Thoracic aorta (tissue), 2 donors: ENCODE measurements at regions not wholly inside any gene's neighbourhood (a gene's known extent, or its start where the extent isn't known, plus 50 kb on each side); places are given as distances from the start of the nearest gene placed in this dataset.

ENCODE experiments used
- ATAC-seq: fragments of 150-250 bp; one replicate; pipeline ENCODE4 v1.8.0; 2017; ENCODE audit warnings: low read depth; ENCODE audit not compliant: insufficient number of reproducible peaks, low FRiP score
- DNase-seq: peaks from one replicate; pipeline ENCODE4 v3.0.0-alpha.2; 2020; ENCODE audit warnings: low spot score
- H3K27ac ChIP-seq, 2 donors: fragments of 200-600 bp; sonication (generic); 1 replicate in 1 of 2; 2 replicates in 1 of 2; pipeline ENCODE4 v1.5.1; 2016; ENCODE audit warnings: mild to moderate bottlenecking in 2 of 2, moderate library complexity in 2 of 2
- H3K27me3 ChIP-seq: fragments of 200-600 bp; sonication (generic); replicated peaks from 2 replicates; pipeline ENCODE4 v1.6.0; 2016; ENCODE audit warnings: mild to moderate bottlenecking; ENCODE audit not compliant: insufficient read depth
- H3K36me3 ChIP-seq: fragments of 200-600 bp; sonication (generic); one replicate; pipeline ENCODE4 v1.5.1; 2016
- H3K4me1 ChIP-seq, 2 donors: fragments of 200-600 bp; sonication (generic); 1 replicate in 1 of 2; 2 replicates in 1 of 2; pipeline versions ENCODE4 v1.5.1 to v1.6.0; 2016; ENCODE audit warnings: low read depth in 2 of 2, mild to moderate bottlenecking in 1 of 2; ENCODE audit not compliant: control insufficient read depth in 1 of 2
- H3K4me3 ChIP-seq: fragments of 200-600 bp; sonication (generic); 2 replicates; pipeline ENCODE4 v1.5.1; 2016; ENCODE audit warnings: mild to moderate bottlenecking
- H3K9me3 ChIP-seq: fragments of 200-600 bp; sonication (generic); 2 replicates; pipeline ENCODE4 v1.5.1; 2016
- TF ChIP-seq, protein P1 (sequence below): fragments of 200-600 bp; sonication (generic); IDR thresholded peaks from one replicate; pipeline ENCODE4 v1.5.1; 2019; ENCODE audit warnings: antibody characterized with exemption

GRCh38 chr4:153068751-153069150 lies 132.6 kb downstream of the FHDC1 start:
- Histone ChIP-seq H3K4me1 (no peaks in the 10 kb centered on the region), H3K27me3 (no peaks in the 10 kb centered on the region), H3K27ac (no peak overlapping the region), H3K36me3 (no peaks in the 10 kb centered on the region), H3K4me3 (no peak overlapping the region), H3K9me3 (no peaks in the 10 kb centered on the region)
- TF ChIP-seq, protein P1, sequence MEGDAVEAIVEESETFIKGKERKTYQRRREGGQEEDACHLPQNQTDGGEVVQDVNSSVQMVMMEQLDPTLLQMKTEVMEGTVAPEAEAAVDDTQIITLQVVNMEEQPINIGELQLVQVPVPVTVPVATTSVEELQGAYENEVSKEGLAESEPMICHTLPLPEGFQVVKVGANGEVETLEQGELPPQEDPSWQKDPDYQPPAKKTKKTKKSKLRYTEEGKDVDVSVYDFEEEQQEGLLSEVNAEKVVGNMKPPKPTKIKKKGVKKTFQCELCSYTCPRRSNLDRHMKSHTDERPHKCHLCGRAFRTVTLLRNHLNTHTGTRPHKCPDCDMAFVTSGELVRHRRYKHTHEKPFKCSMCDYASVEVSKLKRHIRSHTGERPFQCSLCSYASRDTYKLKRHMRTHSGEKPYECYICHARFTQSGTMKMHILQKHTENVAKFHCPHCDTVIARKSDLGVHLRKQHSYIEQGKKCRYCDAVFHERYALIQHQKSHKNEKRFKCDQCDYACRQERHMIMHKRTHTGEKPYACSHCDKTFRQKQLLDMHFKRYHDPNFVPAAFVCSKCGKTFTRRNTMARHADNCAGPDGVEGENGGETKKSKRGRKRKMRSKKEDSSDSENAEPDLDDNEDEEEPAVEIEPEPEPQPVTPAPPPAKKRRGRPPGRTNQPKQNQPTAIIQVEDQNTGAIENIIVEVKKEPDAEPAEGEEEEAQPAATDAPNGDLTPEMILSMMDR = no peak
- ATAC-seq = no peak
- DNase-seq = no peak

DNA sequence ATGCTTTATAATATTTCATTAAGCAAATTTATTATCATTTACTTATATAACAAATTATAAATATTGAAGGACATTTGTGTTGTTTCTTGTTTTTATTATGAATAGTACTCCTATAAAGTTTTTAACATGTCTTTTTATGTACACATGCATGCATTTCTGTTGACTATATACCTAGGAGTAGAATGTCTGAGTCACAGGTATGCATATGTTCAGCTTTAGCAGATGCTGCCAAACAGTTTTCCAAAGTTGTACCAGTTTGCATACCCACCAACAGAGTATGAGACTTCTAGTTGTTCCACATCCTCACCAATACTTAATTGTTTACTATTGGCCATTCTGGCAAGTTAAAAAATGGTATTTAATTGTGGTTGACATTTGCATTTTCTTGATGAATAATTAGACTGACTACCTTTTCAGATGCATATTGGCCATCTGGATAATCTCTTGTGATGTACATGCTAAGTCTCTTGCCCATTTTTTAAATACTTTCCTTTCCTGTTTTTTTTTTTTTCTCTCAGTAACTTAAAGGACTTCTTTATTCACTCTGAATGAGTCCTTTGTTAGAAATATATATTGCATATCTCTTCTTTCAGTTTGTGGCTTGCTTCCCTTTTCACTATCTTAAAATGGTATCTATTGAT lies 132.2 kb upstream of the TRIM2 start:
- ATAC-seq (no peak), DNase-seq (no peak)
- no peaks in the 10 kb centered on the region for H3K9me3 ChIP-seq
- no peak overlapping the region for H3K4me3 ChIP-seq
- H3K36me3 ChIP-seq = no peaks in the 10 kb centered on the region
- no peak overlapping the region for H3K27ac ChIP-seq
- TF ChIP-seq, protein P1 = no peak
- no peaks in the 10 kb centered on the region for H3K27me3 ChIP-seq
- H3K4me1 ChIP-seq = no peaks in the 10 kb centered on the region

- Histone ChIP-seq H3K36me3 (no peaks in the 10 kb centered on the region), H3K4me3 (no peak overlapping the region), H3K4me1 (no peaks in the 10 kb centered on the region), H3K27me3 (no peaks in the 10 kb centered on the region), H3K27ac (no peak overlapping the region), H3K9me3 (no peaks in the 10 kb centered on the region)
- DNase-seq (no peak), ATAC-seq (no peak)
- TF ChIP-seq, protein P1 = no peak
Observed at GRCh38 chr4:153072661-153073060, 131.6 kb upstream of the TRIM2 start.

GRCh38 chr4:153074486-153074885 lies 129.8 kb upstream of the TRIM2 start:
- ATAC-seq = no peak
- Histone ChIP-seq H3K36me3 (no peaks in the 10 kb centered on the region), H3K27me3 (no peaks in the 10 kb centered on the region), H3K27ac (no peak overlapping the region), H3K9me3 (no peaks in the 10 kb centered on the region), H3K4me3 (no peak overlapping the region), H3K4me1 (no peaks in the 10 kb centered on the region)
- TF ChIP-seq, protein P1 = no peak
- no peak for DNase-seq

GRCh38 chr4:153074936-153075630 lies 129.2 kb upstream of the TRIM2 start:
- no peaks in the 10 kb centered on the region for H3K9me3 ChIP-seq
- H3K27ac ChIP-seq = no peak overlapping the region
- no peak overlapping the region for H3K4me3 ChIP-seq
- ATAC-seq (no peak), DNase-seq (no peak)
- TF ChIP-seq, protein P1 = no peak
- H3K36me3 ChIP-seq = no peaks in the 10 kb centered on the region
- H3K4me1 ChIP-seq = no peaks in the 10 kb centered on the region
- H3K27me3 ChIP-seq = no peaks in the 10 kb centered on the region
